ENCODE measurements at regions not wholly inside any gene's neighbourhood (a gene's known extent, or its start where the extent isn't known, plus 50 kb on each side); places are given as distances from the start of the nearest gene placed in this dataset.

DNA sequence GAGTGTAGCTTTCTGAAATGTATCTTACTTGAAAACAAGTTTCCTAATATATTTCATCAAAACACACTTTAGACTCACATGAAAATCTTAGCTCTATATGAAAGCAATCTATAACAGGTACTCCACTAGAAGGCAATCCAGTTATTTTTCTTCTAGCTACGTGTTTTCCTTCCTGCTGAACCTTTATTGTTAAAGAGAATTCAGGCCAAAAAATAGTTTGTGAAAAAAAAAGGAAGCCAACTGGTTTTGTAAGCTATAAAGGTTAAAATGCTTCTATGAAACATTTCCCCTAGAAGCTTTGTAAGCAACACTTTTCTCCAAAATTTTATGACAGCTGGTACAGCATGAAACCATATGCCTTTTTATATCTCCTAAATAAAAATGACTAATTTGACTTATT lies 304.7 kb upstream of the DIAPH2 start:
- FAIRE-seq (no peak), DNase-seq (ENCODE audit: low read depth in 1 of 2, low spot score in 1 of 2) (no peak)
- CTCF ChIA-PET = no interaction called here

DNA sequence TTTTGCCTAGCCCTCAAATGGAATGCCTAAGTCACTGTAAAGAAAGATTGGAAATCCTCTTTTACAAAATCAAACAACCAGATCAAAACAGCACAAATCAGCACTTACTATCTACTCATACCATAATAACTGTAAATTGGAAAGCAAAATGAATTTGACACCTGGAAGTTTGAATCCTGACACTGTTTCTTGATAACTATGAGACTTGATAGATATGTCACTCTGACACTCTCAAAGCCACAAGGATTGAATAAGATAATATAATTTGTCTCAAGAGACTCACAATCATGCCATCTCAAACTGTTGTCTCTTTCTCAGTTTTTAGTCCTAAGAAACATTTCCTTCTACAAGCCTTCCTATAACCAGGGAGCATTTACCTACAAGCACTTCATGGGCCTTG lies 302.6 kb upstream of the DIAPH2 start:
- ATAC-seq (no peak), DNase-seq (ENCODE audit: low read depth in 1 of 2, low spot score in 1 of 2) (no peak), FAIRE-seq (no peak)
- Histone ChIP-seq H3K4me3 (no peak overlapping the region), H3K4me1 (no peaks in the 10 kb centered on the region), H3K27ac (no peak overlapping the region), H3K9me3 (no peaks in the 10 kb centered on the region), H3K4me2 (no peak overlapping the region)
- ChIA-PET CTCF (interaction anchor here (1.2 kb wide), 1 partner anchor 10 kb away, joined by 3 read pairs; no protein-coding TSS in a partner anchor), POLR2A (no interaction called here)
- TF ChIP-seq TFCP2L1 (CRISPR knock-in tag; IDR thresholded peaks at IDR 0.05) = no peak
- TF ChIP-seq MAZ (IDR thresholded peaks at IDR 0.05; ENCODE audit: borderline replicate concordance, low read depth, low read length) = no peak
- TF ChIP-seq HOXB13 (CRISPR knock-in tag; IDR thresholded peaks at IDR 0.05; ENCODE audit: low read depth) = no peak
- no peak for TF ChIP-seq CEBPB (IDR thresholded peaks at IDR 0.05)
- TF ChIP-seq, protein P1, sequence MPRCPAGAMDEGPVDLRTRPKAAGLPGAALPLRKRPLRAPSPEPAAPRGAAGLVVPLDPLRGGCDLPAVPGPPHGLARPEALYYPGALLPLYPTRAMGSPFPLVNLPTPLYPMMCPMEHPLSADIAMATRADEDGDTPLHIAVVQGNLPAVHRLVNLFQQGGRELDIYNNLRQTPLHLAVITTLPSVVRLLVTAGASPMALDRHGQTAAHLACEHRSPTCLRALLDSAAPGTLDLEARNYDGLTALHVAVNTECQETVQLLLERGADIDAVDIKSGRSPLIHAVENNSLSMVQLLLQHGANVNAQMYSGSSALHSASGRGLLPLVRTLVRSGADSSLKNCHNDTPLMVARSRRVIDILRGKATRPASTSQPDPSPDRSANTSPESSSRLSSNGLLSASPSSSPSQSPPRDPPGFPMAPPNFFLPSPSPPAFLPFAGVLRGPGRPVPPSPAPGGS (IDR thresholded peaks at IDR 0.05) = no peak
- no peak for TF ChIP-seq ZSCAN20 (CRISPR knock-in tag; IDR thresholded peaks at IDR 0.05)
- TF ChIP-seq, protein P2, sequence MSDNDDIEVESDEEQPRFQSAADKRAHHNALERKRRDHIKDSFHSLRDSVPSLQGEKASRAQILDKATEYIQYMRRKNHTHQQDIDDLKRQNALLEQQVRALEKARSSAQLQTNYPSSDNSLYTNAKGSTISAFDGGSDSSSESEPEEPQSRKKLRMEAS (IDR thresholded peaks at IDR 0.05) = no peak
- no peak for TF ChIP-seq MAFK (IDR thresholded peaks at IDR 0.05; ENCODE audit: partially characterized antibody)
- TF ChIP-seq, protein P3, sequence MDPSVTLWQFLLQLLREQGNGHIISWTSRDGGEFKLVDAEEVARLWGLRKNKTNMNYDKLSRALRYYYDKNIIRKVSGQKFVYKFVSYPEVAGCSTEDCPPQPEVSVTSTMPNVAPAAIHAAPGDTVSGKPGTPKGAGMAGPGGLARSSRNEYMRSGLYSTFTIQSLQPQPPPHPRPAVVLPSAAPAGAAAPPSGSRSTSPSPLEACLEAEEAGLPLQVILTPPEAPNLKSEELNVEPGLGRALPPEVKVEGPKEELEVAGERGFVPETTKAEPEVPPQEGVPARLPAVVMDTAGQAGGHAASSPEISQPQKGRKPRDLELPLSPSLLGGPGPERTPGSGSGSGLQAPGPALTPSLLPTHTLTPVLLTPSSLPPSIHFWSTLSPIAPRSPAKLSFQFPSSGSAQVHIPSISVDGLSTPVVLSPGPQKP (IDR thresholded peaks at IDR 0.05; ENCODE audit: low read depth, low read length) = no peak
- no peak for TF ChIP-seq HOXA7 (CRISPR knock-in tag; IDR thresholded peaks at IDR 0.05)
- no peak for TF ChIP-seq RAD21 (conservative IDR thresholded peaks at IDR 0.05 in 1 of 2, IDR thresholded peaks at IDR 0.05 in 1 of 2)
- no peak for TF ChIP-seq HOXB5 (CRISPR knock-in tag; IDR thresholded peaks at IDR 0.05)
- TF ChIP-seq SREBF2 (IDR thresholded peaks at IDR 0.05) = no peak
- no peak for TF ChIP-seq RARB (CRISPR knock-in tag; IDR thresholded peaks at IDR 0.05)
- no peak for TF ChIP-seq KDM5A (IDR thresholded peaks at IDR 0.05)
- TF ChIP-seq CBX2 (IDR thresholded peaks at IDR 0.05; ENCODE audit: borderline replicate concordance, low read depth) = no peak

More for the DNA sequence above, 304.7 kb upstream of the DIAPH2 start:
- Histone ChIP-seq H3K9me3 (no peaks in the 10 kb centered on the region), H3K4me2 (no peak overlapping the region), H3K4me3 (no peak overlapping the region), H3K4me1 (no peaks in the 10 kb centered on the region), H3K27ac (no peak overlapping the region)
- no peak for ATAC-seq
- WGBS (ENCODE audit: missing lambda C conversion rate) = 48% methylated on average over 1 of the region's 1 CpG
- POLR2A ChIA-PET = no interaction called here
- TF ChIP-seq POLR2AphosphoS2 (conservative IDR thresholded peaks at IDR 0.05; ENCODE audit: low read length) = no peak
- no peak for TF ChIP-seq ZC3H11A (IDR thresholded peaks at IDR 0.05)
- TF ChIP-seq, protein P4, sequence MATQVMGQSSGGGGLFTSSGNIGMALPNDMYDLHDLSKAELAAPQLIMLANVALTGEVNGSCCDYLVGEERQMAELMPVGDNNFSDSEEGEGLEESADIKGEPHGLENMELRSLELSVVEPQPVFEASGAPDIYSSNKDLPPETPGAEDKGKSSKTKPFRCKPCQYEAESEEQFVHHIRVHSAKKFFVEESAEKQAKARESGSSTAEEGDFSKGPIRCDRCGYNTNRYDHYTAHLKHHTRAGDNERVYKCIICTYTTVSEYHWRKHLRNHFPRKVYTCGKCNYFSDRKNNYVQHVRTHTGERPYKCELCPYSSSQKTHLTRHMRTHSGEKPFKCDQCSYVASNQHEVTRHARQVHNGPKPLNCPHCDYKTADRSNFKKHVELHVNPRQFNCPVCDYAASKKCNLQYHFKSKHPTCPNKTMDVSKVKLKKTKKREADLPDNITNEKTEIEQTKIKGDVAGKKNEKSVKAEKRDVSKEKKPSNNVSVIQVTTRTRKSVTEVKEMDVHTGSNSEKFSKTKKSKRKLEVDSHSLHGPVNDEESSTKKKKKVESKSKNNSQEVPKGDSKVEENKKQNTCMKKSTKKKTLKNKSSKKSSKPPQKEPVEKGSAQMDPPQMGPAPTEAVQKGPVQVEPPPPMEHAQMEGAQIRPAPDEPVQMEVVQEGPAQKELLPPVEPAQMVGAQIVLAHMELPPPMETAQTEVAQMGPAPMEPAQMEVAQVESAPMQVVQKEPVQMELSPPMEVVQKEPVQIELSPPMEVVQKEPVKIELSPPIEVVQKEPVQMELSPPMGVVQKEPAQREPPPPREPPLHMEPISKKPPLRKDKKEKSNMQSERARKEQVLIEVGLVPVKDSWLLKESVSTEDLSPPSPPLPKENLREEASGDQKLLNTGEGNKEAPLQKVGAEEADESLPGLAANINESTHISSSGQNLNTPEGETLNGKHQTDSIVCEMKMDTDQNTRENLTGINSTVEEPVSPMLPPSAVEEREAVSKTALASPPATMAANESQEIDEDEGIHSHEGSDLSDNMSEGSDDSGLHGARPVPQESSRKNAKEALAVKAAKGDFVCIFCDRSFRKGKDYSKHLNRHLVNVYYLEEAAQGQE (IDR thresholded peaks at IDR 0.05) = no peak
- no peak for TF ChIP-seq SREBF2 (IDR thresholded peaks at IDR 0.05)
- TF ChIP-seq EHMT2 (IDR thresholded peaks at IDR 0.05; ENCODE audit: low read depth) = no peak
- no peak for TF ChIP-seq RAD21 (conservative IDR thresholded peaks at IDR 0.05 in 1 of 2, IDR thresholded peaks at IDR 0.05 in 1 of 2)
- TF ChIP-seq, protein P5, sequence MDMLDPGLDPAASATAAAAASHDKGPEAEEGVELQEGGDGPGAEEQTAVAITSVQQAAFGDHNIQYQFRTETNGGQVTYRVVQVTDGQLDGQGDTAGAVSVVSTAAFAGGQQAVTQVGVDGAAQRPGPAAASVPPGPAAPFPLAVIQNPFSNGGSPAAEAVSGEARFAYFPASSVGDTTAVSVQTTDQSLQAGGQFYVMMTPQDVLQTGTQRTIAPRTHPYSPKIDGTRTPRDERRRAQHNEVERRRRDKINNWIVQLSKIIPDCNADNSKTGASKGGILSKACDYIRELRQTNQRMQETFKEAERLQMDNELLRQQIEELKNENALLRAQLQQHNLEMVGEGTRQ (IDR thresholded peaks at IDR 0.05) = no peak
- TF ChIP-seq EHF (CRISPR knock-in tag; IDR thresholded peaks at IDR 0.05) = no peak
- no peak for TF ChIP-seq SMC3 (IDR thresholded peaks at IDR 0.05)
- TF ChIP-seq, protein P6, sequence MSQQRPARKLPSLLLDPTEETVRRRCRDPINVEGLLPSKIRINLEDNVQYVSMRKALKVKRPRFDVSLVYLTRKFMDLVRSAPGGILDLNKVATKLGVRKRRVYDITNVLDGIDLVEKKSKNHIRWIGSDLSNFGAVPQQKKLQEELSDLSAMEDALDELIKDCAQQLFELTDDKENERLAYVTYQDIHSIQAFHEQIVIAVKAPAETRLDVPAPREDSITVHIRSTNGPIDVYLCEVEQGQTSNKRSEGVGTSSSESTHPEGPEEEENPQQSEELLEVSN (IDR thresholded peaks at IDR 0.05; ENCODE audit: borderline replicate concordance, low read depth) = no peak
- TF ChIP-seq, protein P7, sequence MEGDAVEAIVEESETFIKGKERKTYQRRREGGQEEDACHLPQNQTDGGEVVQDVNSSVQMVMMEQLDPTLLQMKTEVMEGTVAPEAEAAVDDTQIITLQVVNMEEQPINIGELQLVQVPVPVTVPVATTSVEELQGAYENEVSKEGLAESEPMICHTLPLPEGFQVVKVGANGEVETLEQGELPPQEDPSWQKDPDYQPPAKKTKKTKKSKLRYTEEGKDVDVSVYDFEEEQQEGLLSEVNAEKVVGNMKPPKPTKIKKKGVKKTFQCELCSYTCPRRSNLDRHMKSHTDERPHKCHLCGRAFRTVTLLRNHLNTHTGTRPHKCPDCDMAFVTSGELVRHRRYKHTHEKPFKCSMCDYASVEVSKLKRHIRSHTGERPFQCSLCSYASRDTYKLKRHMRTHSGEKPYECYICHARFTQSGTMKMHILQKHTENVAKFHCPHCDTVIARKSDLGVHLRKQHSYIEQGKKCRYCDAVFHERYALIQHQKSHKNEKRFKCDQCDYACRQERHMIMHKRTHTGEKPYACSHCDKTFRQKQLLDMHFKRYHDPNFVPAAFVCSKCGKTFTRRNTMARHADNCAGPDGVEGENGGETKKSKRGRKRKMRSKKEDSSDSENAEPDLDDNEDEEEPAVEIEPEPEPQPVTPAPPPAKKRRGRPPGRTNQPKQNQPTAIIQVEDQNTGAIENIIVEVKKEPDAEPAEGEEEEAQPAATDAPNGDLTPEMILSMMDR (IDR thresholded peaks at IDR 0.05) = no peak
- TF ChIP-seq, protein P8, sequence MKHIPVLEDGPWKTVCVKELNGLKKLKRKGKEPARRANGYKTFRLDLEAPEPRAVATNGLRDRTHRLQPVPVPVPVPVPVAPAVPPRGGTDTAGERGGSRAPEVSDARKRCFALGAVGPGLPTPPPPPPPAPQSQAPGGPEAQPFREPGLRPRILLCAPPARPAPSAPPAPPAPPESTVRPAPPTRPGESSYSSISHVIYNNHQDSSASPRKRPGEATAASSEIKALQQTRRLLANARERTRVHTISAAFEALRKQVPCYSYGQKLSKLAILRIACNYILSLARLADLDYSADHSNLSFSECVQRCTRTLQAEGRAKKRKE (CRISPR knock-in tag; IDR thresholded peaks at IDR 0.05; ENCODE audit: low read depth) = no peak
